ENCODE measurements at regions not wholly inside any gene's neighbourhood (a gene's known extent, or its start where the extent isn't known, plus 50 kb on each side); places are given as distances from the start of the nearest gene placed in this dataset.
"Not testable (repeated sequence)": the region's sequence is repeated elsewhere in the genome, so short reads cannot be mapped to it uniquely, and the experiment has no call there.

DNA sequence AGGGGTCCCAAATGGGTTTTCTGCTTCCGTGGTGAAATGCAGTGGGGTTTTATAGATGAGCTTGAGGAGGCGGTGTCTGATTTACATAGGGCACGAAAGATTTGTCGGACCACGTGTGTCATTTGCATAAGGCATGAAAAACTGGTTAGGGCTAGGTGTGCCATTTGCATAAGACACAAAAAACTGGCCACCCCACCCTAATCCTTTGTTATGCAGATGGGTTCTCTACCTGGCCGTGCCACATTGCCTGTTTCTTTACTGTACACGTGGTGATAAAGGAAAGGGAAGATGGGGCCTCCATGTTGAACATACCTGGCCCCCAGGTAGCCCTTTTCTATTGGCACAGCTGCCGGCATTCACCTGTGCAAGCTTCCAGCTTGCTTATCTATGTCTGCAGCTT, 57.6 kb upstream of the OLIG2 start:
- TF ChIP-seq, protein P1, sequence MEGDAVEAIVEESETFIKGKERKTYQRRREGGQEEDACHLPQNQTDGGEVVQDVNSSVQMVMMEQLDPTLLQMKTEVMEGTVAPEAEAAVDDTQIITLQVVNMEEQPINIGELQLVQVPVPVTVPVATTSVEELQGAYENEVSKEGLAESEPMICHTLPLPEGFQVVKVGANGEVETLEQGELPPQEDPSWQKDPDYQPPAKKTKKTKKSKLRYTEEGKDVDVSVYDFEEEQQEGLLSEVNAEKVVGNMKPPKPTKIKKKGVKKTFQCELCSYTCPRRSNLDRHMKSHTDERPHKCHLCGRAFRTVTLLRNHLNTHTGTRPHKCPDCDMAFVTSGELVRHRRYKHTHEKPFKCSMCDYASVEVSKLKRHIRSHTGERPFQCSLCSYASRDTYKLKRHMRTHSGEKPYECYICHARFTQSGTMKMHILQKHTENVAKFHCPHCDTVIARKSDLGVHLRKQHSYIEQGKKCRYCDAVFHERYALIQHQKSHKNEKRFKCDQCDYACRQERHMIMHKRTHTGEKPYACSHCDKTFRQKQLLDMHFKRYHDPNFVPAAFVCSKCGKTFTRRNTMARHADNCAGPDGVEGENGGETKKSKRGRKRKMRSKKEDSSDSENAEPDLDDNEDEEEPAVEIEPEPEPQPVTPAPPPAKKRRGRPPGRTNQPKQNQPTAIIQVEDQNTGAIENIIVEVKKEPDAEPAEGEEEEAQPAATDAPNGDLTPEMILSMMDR (optimal IDR thresholded peaks at IDR 0.05 in 1 of 3, IDR thresholded peaks at IDR 0.05 in 1 of 3, conservative IDR thresholded peaks at IDR 0.05 in 1 of 3; ENCODE audit: extremely low read depth in 1 of 3, insufficient read depth in 2 of 3, low read length in 3 of 3), result not testable (repeated sequence)
- TF ChIP-seq EZH2 (IDR thresholded peaks at IDR 0.05; ENCODE audit: low read length), result not testable (repeated sequence)

All from keratinocyte (primary cell).